ENCODE measurements at regions not wholly inside any gene's neighbourhood (a gene's known extent, or its start where the extent isn't known, plus 50 kb on each side); places are given as distances from the start of the nearest gene placed in this dataset.

- DNase-seq, result peak in 1 of 3 donors; percentile 4
Measured at GRCh38 chr11:122401581-122401980, 253.9 kb upstream of the UBASH3B start.

- DNase-seq, result no peak
Measured at GRCh38 chr11:122399375-122399774, 256.1 kb upstream of the UBASH3B start.

- no peak for DNase-seq
Measured at GRCh38 chr11:122398851-122399250, 256.7 kb upstream of the UBASH3B start.

- DNase-seq, result peak in 1 of 3 donors; percentile 7
Measured at GRCh38 chr11:122398167-122398566, 257.4 kb upstream of the UBASH3B start.

- no peak for DNase-seq
Measured at GRCh38 chr11:122395282-122395681, 260.2 kb upstream of the UBASH3B start.

- DNase-seq, result peak in 2 of 3 donors; percentile 10 to 39
Measured at GRCh38 chr11:122394313-122394712, 261.2 kb upstream of the UBASH3B start.

GRCh38 chr11:122393209-122393860, 262.2 kb upstream of the UBASH3B start:
- no peak for DNase-seq

GRCh38 chr11:122392508-122392907, 263.0 kb upstream of the UBASH3B start:
- no peak for DNase-seq

- no peak for DNase-seq
Measured at GRCh38 chr11:122391049-122391448, 264.5 kb upstream of the UBASH3B start.

GRCh38 chr11:122383186-122383585, 267.2 kb upstream of the BLID start:
- DNase-seq, result no peak

GRCh38 chr11:122375687-122376399, 259.8 kb upstream of the BLID start:
- DNase-seq, result no peak

- DNase-seq, result no peak
Measured at GRCh38 chr11:122368796-122369195, 252.8 kb upstream of the BLID start.

- peak; percentile 74 to 91 (median 87) for DNase-seq
Measured at GRCh38 chr11:122367809-122368231, 251.8 kb upstream of the BLID start.

GRCh38 chr11:122365610-122366360, 249.8 kb upstream of the BLID start:
- DNase-seq, result peak in 1 of 3 donors; percentile 73

GRCh38 chr11:122363296-122363695, 247.3 kb upstream of the BLID start:
- no peak for DNase-seq

- no peak for DNase-seq
Measured at GRCh38 chr11:122362381-122362780, 246.4 kb upstream of the BLID start.

GRCh38 chr11:122360875-122361274, 244.9 kb upstream of the BLID start:
- DNase-seq, result no peak

- DNase-seq, result peak in 1 of 3 donors; percentile 70
Measured at GRCh38 chr11:122359081-122359571, 243.1 kb upstream of the BLID start.

- no peak for DNase-seq
Measured at GRCh38 chr11:122358292-122358691, 242.3 kb upstream of the BLID start.

GRCh38 chr11:122355968-122356367, 240.0 kb upstream of the BLID start:
- no peak for DNase-seq

- peak; percentile 62 to 87 (median 76) for DNase-seq
Measured at GRCh38 chr11:122354025-122354697, 238.1 kb upstream of the BLID start.

GRCh38 chr11:122353561-122353960, 237.5 kb upstream of the BLID start:
- DNase-seq, result peak in 1 of 3 donors; percentile 56
